GM10248 (cell line): ENCODE measurements at regions not wholly inside any gene's neighbourhood (a gene's known extent, or its start where the extent isn't known, plus 50 kb on each side); places are given as distances from the start of the nearest gene placed in this dataset.

ENCODE experiments used
- CTCF ChIA-PET: fragments of 300-600 bp; sonication (Branson Sonifier 250); formaldehyde crosslinking; extraction: SDS; loops from one replicate; lab custom pipeline; 2021; ENCODE audit warnings: antibody characterized with exemption; lab: Yijun Ruan, JAX
- POLR2A ChIA-PET: fragments of 350-650 bp; sonication (Branson Sonifier 250); formaldehyde crosslinking; extraction: SDS; loops from one replicate; lab custom pipeline; 2020; ENCODE audit warnings: antibody characterized with exemption; lab: Yijun Ruan, JAX
- DNase-seq: peaks from one replicate; pipeline ENCODE4 v3.0.0; 2012; ENCODE audit errors: extremely low spot score
- TF ChIP-seq, protein P1 (sequence below): IDR thresholded peaks from 2 replicates; pipeline ENCODE4 v1.5.1; 2012; ENCODE audit warnings: mild to moderate bottlenecking, low read depth; ENCODE audit errors: extremely low read depth, missing control alignments, control extremely low read depth

DNA sequence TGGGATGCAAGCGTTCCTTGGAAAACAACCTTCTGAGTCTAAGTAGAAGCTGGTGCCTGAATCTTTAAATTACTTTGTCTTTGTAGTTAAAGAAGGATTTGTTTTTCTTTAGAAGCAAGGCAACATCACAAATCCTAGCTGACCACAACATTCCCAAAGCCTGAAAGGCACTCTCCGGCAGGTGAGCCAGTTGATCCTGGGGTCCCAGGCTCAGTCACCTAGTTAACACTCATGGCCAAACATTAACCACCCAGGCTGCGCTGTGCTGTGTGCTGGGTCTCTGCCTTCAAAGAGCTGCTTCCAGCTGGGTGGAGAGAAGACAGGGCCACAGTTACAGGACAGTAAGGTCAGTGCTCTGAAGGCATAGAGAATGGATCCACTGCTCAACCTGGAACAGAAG, 120.0 kb upstream of the TRIB2 start:
- no peak for DNase-seq
- POLR2A ChIA-PET, result no interaction called here
- TF ChIP-seq, protein P1, sequence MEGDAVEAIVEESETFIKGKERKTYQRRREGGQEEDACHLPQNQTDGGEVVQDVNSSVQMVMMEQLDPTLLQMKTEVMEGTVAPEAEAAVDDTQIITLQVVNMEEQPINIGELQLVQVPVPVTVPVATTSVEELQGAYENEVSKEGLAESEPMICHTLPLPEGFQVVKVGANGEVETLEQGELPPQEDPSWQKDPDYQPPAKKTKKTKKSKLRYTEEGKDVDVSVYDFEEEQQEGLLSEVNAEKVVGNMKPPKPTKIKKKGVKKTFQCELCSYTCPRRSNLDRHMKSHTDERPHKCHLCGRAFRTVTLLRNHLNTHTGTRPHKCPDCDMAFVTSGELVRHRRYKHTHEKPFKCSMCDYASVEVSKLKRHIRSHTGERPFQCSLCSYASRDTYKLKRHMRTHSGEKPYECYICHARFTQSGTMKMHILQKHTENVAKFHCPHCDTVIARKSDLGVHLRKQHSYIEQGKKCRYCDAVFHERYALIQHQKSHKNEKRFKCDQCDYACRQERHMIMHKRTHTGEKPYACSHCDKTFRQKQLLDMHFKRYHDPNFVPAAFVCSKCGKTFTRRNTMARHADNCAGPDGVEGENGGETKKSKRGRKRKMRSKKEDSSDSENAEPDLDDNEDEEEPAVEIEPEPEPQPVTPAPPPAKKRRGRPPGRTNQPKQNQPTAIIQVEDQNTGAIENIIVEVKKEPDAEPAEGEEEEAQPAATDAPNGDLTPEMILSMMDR, result no peak
- CTCF ChIA-PET, result interaction anchor here (1.8 kb wide), 1 partner anchor 10 kb away, joined by 4 read pairs; no protein-coding TSS in a partner anchor

DNA sequence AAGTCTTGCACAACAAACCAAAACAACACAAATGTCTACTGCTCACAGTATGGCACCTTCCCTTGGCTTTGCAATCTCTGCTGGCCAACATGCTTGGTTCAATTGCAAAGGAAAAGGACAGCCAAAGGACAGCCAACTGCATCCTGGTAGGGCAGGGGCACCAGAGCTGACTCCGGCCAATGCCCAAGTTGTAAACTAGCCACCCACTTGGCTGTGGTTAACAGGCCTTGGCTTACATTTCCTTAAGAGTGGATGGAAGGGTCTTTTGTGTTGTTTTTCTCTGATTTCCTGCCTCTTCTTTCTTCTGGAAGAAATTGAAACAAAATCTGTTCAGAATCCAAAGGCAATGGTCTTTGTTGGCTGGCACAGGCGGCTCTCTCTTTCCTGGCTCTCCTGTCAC, 119.1 kb upstream of the TRIB2 start:
- ChIA-PET CTCF (no interaction called here), POLR2A (no interaction called here)
- TF ChIP-seq, protein P1, result no peak
- no peak for DNase-seq

GRCh38 chr2:12602661-12603060, 114.1 kb upstream of the TRIB2 start:
- ChIA-PET POLR2A (no interaction called here), CTCF (interaction anchor here (1.1 to 2.7 kb wide), 3 partner anchors 10 to 405 kb away, joined by 3 to 8 read pairs (median 3); no protein-coding TSS in a partner anchor)
- DNase-seq, result no peak
- TF ChIP-seq, protein P1, result no peak

DNA sequence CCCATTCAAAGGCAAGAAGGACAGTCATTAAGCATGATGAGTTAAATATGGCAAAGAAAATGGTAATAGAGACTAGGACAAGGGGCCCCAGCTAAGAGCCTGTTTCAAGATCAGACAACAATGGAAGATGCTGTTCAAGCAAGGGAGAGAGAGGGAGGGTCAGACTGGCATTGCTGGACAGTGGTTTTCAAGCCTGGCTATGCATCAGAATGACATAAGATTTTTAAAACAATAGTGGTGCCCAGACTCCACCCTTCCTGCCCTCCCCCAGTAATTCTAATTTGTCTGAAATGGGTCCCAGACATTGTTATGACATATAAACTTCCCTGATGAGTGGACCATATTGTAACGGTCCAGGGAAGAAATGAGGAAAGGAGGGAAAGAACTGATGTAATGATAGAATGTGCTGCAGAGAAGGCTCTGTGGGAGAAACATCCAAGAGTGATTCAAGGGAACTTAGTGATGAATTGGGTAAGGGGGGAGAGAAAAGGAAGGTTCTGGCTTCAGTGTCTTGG, 112.9 kb upstream of the TRIB2 start:
- POLR2A ChIA-PET, result no interaction called here
- CTCF ChIA-PET, result interaction anchor here (1.6 kb wide), 1 partner anchor 404 kb away, joined by 3 read pairs; no protein-coding TSS in a partner anchor
- TF ChIP-seq, protein P1, result no peak
- no peak for DNase-seq

DNA sequence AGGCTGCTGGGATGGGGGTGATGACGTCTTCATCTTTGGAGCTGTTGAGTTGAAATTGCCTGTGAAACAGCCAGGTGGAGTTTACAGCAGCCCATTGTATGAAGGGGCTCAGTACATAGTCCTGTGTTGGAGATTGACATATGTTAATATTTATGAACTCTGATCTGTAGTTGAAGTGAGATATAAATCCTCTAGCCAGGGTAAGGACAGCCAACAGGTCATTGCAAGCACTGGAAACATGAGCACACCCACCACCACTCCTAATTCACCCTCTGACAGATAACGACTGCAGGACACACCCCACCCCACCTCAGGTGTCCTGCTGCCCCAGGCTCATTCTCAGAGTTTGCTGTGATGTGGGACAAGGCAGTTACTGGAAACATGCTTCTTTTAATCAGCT, 112.4 kb upstream of the TRIB2 start:
- ChIA-PET POLR2A (no interaction called here), CTCF (interaction anchor here (0.8 kb wide), 1 partner anchor 10 kb away, joined by 3 read pairs; no protein-coding TSS in a partner anchor)
- no peak for DNase-seq
- TF ChIP-seq, protein P1, result no peak

DNA sequence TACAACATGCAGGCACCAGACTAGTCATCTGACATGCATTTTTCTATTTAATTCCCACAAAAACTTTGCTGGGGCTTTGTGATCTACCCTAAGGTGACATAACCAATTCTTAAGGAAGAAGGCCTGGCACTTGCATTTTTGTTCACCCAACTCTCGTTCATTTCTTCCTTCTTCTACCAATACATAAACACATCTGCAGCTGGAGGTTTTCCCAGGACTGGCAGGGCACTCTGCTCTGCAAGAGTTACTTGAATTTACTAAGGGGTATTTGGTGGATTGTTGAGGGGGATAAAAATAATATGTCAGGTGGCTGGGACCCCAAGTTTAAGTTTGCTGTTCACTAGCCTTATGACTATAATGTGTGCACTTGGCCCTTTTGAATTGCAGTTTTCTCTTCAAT, 111.4 kb upstream of the TRIB2 start:
- ChIA-PET POLR2A (no interaction called here), CTCF (interaction anchor here (0.8 kb wide), 1 partner anchor 11 kb away, joined by 3 read pairs; no protein-coding TSS in a partner anchor)

More for the DNA sequence above, 111.4 kb upstream of the TRIB2 start:
- no peak for DNase-seq
- TF ChIP-seq, protein P1, result no peak
